GM12878 (cell line): ENCODE measurements at regions not wholly inside any gene's neighbourhood (a gene's known extent, or its start where the extent isn't known, plus 50 kb on each side); places are given as distances from the start of the nearest gene placed in this dataset.

Source experiments
- ATAC-seq: fragments of 200-7000 bp; cut with Tn5 transposase; 3 replicates; pipeline ENCODE4 v1.9.1; 2020; ENCODE audit warnings: mild to moderate bottlenecking, moderate library complexity
- BruUV-seq: library from RNA; stranded (reverse); fragments of 400-500 nt; replicated peaks from 2 replicates; lab custom pipeline; 2021; lab: Mats Ljungman, UMichigan
- CTCF ChIA-PET: fragments of 300-600 bp; sonication (Branson Sonifier 250); formaldehyde crosslinking; extraction: SDS; loops from one replicate; lab custom pipeline; 2021; ENCODE audit warnings: inconsistent platforms; lab: Yijun Ruan, JAX
- POLR2A ChIA-PET: fragments of 350-600 bp; formaldehyde crosslinking; extraction: SDS; loops from one replicate; lab custom pipeline; 2021; ENCODE audit warnings: inconsistent platforms; lab: Charles Lee
- RAD21 ChIA-PET: fragments of 300-600 bp; sonication (Branson Sonifier 250); formaldehyde crosslinking; loops from one replicate; lab custom pipeline; 2023; ENCODE audit warnings: antibody characterized with exemption; ENCODE audit not compliant: unreplicated experiment; lab: Charles Lee
- SMC1A ChIA-PET: fragments of 300-600 bp; sonication (Branson Sonifier 250); formaldehyde crosslinking; loops from one replicate; lab custom pipeline; 2023; ENCODE audit not compliant: unreplicated experiment, uncharacterized antibody; lab: Charles Lee
- DNase-seq: peaks from one replicate; pipeline ENCODE4 v3.0.0-alpha.2; 2011; ENCODE audit warnings: low read depth, low spot score
- FAIRE-seq: peaks from 3 replicates; lab custom pipeline; 2011; peaks lifted over from hg19 to GRCh38; lab: Jason Lieb, UNC
- H2AFZ ChIP-seq: 2 replicates; pipeline ENCODE4 v1.6.0; 2011; ENCODE audit warnings: low read depth, low read length, control low read depth; ENCODE audit not compliant: control insufficient read depth
- H3K27ac ChIP-seq: 2 replicates; pipeline ENCODE4 v1.5.1; 2011; ENCODE audit warnings: control low read depth; ENCODE audit not compliant: control insufficient read depth, insufficient read depth
- H3K27me3 ChIP-seq, 2 experiments: replicated peaks in 1 of 2; 2 replicates each; pipeline versions ENCODE4 v1.6.0 to v1.6.1; 2011; ENCODE audit warnings: low read length in 1 of 2; ENCODE audit not compliant: control insufficient read depth in 2 of 2, insufficient read depth in 2 of 2
- H3K36me3 ChIP-seq, 2 experiments: 2 replicates each; pipeline ENCODE4 v1.5.1; 2011; ENCODE audit warnings: low read length in 1 of 2; ENCODE audit not compliant: control insufficient read depth in 2 of 2, insufficient read depth in 2 of 2
- H3K4me1 ChIP-seq: 2 replicates; pipeline ENCODE4 v1.6.1; 2011; ENCODE audit warnings: mild to moderate bottlenecking, low read length, moderate library complexity, mixed read lengths; ENCODE audit not compliant: control insufficient read depth, insufficient read depth
- H3K4me2 ChIP-seq: 2 replicates; pipeline ENCODE4 v1.6.0; 2011; ENCODE audit warnings: control low read depth; ENCODE audit not compliant: control insufficient read depth, insufficient read depth
- H3K4me3 ChIP-seq: fragments of 200-600 bp; sonication (generic); 2 replicates; pipeline ENCODE4 v1.5.1; 2016
- H3K79me2 ChIP-seq: 2 replicates; pipeline ENCODE4 v1.6.0; 2011; ENCODE audit warnings: low read length; ENCODE audit not compliant: control insufficient read depth, insufficient read depth
- H3K9ac ChIP-seq: 2 replicates; pipeline ENCODE4 v1.8.0; 2011; ENCODE audit warnings: low read length, control low read depth, mixed read lengths; ENCODE audit not compliant: control insufficient read depth, insufficient read depth
- H3K9me3 ChIP-seq: replicated peaks from 3 replicates; pipeline ENCODE4 v1.5.1; 2011; ENCODE audit warnings: mild to moderate bottlenecking, low read length; ENCODE audit not compliant: control insufficient read depth, insufficient read depth
- H4K20me1 ChIP-seq: 2 replicates; pipeline ENCODE4 v1.6.0; 2011; ENCODE audit not compliant: control insufficient read depth, insufficient read depth
- BACH1 ChIP-seq: fragments of 450-650 bp; IDR thresholded peaks from 2 replicates; pipeline ENCODE4 v1.6.1; 2017; ENCODE audit warnings: mild to moderate bottlenecking, borderline replicate concordance
- MYB ChIP-seq: fragments of 150-350 bp; IDR thresholded peaks from 2 replicates; pipeline ENCODE4 v1.6.1; 2014; ENCODE audit warnings: mild to moderate bottlenecking, low read depth, low read length, borderline replicate concordance
- POLR2AphosphoS5 ChIP-seq: IDR thresholded peaks from 2 replicates; pipeline ENCODE4 v1.6.1; 2011; ENCODE audit warnings: mild to moderate bottlenecking, low read length, inconsistent platforms
- STAT3 ChIP-seq: IDR thresholded peaks from 2 replicates; pipeline ENCODE4 v1.6.1; 2011; ENCODE audit warnings: low read depth, low read length, improper control_type of control experiment
- SUZ12 ChIP-seq: fragments of 200-600 bp; sonication (generic); IDR thresholded peaks from one replicate; pipeline ENCODE4 v1.6.1; 2018; ENCODE audit warnings: antibody characterized with exemption, mild to moderate bottlenecking; ENCODE audit not compliant: unreplicated experiment
- WGBS: methylation state at CpG from one replicate; pipeline ENCODE4 v1.1.6; 2016; ENCODE audit warnings: low lambda C conversion rate; ENCODE audit not compliant: insufficient replicate concordance, insufficient coverage; ENCODE audit errors: missing lambda C conversion rate; 5-methylcytosine and 5-hydroxymethylcytosine counted together
- in situ Hi-C: fragments of 300-500 bp; cut with MboI; formaldehyde crosslinking; loops from 9 replicates; pipeline ENCODE4 v1.14.3; 2018; ENCODE audit warnings: mixed read lengths
- intact Hi-C: fragments of 100-400 bp; cut with micrococcal nuclease; formaldehyde crosslinking; loops from one replicate; pipeline ENCODE4 v1.14.2; 2022; ENCODE audit not compliant: unreplicated experiment
- TF ChIP-seq, protein P1 (sequence below): fragments of 450-650 bp; formaldehyde crosslinking; IDR thresholded peaks from 2 replicates; pipeline ENCODE4 v1.5.0; 2022; ENCODE audit warnings: mild to moderate bottlenecking, missing genetic modification characterization
- TF ChIP-seq, protein P2 (sequence below): fragments of 450-650 bp; IDR thresholded peaks from 2 replicates; pipeline ENCODE4 v1.6.1; 2014; ENCODE audit warnings: mild to moderate bottlenecking
- TF ChIP-seq, protein P3 (sequence below): fragments of 450-650 bp; formaldehyde crosslinking; IDR thresholded peaks from 2 replicates; pipeline ENCODE4 v1.4.0; 2020; ENCODE audit warnings: mild to moderate bottlenecking, moderate library complexity
- TF ChIP-seq, protein P4 (sequence below), 3 experiments: IDR thresholded peaks in 2 of 3; conservative IDR thresholded peaks in 1 of 3; 2 replicates each; pipeline ENCODE4 v1.5.1; 2011; ENCODE audit warnings: low read depth in 3 of 3, low read length in 3 of 3, mild to moderate bottlenecking in 3 of 3, control low read depth in 2 of 3, moderate library complexity in 2 of 3, inconsistent platforms in 1 of 3, mixed read lengths in 1 of 3; ENCODE audit not compliant: control insufficient read depth in 2 of 3, insufficient read depth in 1 of 3; ENCODE audit errors: extremely low read depth in 1 of 3
- TF ChIP-seq, protein P5 (sequence below): IDR thresholded peaks from 2 replicates; pipeline ENCODE4 v1.6.1; 2011; ENCODE audit warnings: mild to moderate bottlenecking, low read depth, low read length, moderate library complexity; ENCODE audit not compliant: insufficient replicate concordance

DNA sequence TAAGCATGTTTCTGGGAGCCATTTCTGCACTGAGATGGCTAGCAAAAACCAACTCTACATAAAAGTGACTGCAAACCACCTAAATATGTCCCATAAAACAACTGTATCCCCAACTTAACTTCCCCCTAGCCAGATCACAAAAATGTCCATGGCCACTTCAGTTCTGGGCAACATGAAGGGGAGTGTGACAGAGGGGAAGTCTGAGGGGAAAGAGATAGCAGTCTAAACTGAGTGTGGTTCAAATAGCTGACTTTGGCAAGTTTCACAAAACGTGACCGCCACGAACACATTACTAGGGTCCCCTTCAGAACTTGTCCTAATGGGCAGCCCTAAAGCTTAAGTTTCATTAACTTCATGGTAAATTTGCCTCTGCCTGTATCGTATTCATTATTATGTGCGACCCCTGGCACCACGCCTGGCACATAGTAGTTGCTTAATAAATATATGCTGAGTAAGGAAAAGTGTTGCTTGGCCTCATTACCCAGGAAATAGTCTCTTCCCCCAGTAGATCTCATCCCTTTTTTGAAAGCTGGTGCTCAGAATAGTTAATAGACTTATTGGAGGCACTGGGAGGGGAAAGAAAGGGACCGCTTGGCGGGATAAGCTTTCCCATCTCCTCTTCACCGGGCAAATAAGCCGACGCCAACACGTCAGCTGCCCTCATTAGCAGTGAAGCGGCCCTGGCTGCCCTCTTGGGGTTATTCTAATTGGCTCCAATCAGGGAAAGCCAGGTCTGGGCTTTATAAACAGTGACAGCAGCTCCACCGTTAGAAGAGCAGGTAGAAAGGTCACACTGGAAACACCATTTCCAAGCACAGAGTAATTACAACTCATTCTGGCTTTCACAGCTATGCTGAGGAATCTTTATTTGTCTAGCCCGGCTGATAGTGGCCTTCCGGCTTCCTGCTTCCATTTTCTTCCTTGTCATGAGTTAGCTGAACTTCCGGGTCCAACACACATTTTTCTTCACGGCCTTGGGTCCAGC is 122.1 kb downstream of the LRIG2 start:
- BruUV-seq = no TSS peak
- intact Hi-C loops = no loop called here
- in situ Hi-C loops = no loop called here
- ChIA-PET RAD21 (no interaction called here), SMC1A (no interaction called here), CTCF (no interaction called here), POLR2A (no interaction called here)
- DNase-seq = no peak
- FAIRE-seq = no peak
- Histone ChIP-seq H3K4me1 (peaks cover 12% of the 10 kb centered on the region), H3K9ac (no peak overlapping the region), H3K27me3 (no peaks in the 10 kb centered on the region; a peak in 2 of 4 replicates), H3K9me3 (peaks cover 3% of the 10 kb centered on the region), H3K79me2 (no peaks in the 10 kb centered on the region), H3K27ac (no peak overlapping the region), H3K4me2 (no peak overlapping the region), H4K20me1 (no peaks in the 10 kb centered on the region), H2AFZ (no peak overlapping the region), H3K4me3 (no peak overlapping the region), H3K36me3 (no peaks in the 10 kb centered on the region)
- no peak for ATAC-seq
- WGBS = 73% methylated on average over 18 of the region's 18 CpGs
- TF ChIP-seq, protein P1, sequence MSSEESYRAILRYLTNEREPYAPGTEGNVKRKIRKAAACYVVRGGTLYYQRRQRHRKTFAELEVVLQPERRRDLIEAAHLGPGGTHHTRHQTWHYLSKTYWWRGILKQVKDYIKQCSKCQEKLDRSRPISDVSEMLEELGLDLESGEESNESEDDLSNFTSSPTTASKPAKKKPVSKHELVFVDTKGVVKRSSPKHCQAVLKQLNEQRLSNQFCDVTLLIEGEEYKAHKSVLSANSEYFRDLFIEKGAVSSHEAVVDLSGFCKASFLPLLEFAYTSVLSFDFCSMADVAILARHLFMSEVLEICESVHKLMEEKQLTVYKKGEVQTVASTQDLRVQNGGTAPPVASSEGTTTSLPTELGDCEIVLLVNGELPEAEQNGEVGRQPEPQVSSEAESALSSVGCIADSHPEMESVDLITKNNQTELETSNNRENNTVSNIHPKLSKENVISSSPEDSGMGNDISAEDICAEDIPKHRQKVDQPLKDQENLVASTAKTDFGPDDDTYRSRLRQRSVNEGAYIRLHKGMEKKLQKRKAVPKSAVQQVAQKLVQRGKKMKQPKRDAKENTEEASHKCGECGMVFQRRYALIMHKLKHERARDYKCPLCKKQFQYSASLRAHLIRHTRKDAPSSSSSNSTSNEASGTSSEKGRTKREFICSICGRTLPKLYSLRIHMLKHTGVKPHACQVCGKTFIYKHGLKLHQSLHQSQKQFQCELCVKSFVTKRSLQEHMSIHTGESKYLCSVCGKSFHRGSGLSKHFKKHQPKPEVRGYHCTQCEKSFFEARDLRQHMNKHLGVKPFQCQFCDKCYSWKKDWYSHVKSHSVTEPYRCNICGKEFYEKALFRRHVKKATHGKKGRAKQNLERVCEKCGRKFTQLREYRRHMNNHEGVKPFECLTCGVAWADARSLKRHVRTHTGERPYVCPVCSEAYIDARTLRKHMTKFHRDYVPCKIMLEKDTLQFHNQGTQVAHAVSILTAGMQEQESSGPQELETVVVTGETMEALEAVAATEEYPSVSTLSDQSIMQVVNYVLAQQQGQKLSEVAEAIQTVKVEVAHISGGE (CRISPR knock-in tag) = no peak
- no peak for TF ChIP-seq POLR2AphosphoS5
- TF ChIP-seq, protein P2, sequence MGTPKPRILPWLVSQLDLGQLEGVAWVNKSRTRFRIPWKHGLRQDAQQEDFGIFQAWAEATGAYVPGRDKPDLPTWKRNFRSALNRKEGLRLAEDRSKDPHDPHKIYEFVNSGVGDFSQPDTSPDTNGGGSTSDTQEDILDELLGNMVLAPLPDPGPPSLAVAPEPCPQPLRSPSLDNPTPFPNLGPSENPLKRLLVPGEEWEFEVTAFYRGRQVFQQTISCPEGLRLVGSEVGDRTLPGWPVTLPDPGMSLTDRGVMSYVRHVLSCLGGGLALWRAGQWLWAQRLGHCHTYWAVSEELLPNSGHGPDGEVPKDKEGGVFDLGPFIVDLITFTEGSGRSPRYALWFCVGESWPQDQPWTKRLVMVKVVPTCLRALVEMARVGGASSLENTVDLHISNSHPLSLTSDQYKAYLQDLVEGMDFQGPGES = no peak
- TF ChIP-seq, protein P3, sequence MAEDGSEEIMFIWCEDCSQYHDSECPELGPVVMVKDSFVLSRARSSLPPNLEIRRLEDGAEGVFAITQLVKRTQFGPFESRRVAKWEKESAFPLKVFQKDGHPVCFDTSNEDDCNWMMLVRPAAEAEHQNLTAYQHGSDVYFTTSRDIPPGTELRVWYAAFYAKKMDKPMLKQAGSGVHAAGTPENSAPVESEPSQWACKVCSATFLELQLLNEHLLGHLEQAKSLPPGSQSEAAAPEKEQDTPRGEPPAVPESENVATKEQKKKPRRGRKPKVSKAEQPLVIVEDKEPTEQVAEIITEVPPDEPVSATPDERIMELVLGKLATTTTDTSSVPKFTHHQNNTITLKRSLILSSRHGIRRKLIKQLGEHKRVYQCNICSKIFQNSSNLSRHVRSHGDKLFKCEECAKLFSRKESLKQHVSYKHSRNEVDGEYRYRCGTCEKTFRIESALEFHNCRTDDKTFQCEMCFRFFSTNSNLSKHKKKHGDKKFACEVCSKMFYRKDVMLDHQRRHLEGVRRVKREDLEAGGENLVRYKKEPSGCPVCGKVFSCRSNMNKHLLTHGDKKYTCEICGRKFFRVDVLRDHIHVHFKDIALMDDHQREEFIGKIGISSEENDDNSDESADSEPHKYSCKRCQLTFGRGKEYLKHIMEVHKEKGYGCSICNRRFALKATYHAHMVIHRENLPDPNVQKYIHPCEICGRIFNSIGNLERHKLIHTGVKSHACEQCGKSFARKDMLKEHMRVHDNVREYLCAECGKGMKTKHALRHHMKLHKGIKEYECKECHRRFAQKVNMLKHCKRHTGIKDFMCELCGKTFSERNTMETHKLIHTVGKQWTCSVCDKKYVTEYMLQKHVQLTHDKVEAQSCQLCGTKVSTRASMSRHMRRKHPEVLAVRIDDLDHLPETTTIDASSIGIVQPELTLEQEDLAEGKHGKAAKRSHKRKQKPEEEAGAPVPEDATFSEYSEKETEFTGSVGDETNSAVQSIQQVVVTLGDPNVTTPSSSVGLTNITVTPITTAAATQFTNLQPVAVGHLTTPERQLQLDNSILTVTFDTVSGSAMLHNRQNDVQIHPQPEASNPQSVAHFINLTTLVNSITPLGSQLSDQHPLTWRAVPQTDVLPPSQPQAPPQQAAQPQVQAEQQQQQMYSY (CRISPR knock-in tag) = no peak
- no peak for TF ChIP-seq BACH1
- TF ChIP-seq STAT3 = no peak
- no peak for TF ChIP-seq SUZ12
- TF ChIP-seq, protein P4, sequence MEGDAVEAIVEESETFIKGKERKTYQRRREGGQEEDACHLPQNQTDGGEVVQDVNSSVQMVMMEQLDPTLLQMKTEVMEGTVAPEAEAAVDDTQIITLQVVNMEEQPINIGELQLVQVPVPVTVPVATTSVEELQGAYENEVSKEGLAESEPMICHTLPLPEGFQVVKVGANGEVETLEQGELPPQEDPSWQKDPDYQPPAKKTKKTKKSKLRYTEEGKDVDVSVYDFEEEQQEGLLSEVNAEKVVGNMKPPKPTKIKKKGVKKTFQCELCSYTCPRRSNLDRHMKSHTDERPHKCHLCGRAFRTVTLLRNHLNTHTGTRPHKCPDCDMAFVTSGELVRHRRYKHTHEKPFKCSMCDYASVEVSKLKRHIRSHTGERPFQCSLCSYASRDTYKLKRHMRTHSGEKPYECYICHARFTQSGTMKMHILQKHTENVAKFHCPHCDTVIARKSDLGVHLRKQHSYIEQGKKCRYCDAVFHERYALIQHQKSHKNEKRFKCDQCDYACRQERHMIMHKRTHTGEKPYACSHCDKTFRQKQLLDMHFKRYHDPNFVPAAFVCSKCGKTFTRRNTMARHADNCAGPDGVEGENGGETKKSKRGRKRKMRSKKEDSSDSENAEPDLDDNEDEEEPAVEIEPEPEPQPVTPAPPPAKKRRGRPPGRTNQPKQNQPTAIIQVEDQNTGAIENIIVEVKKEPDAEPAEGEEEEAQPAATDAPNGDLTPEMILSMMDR (IDR thresholded peaks at IDR 0.05 in 2 of 3, conservative IDR thresholded peaks at IDR 0.05 in 1 of 3; ENCODE audit: control insufficient read depth in 2 of 3, extremely low read depth in 1 of 3, insufficient read depth in 1 of 3, low read depth in 3 of 3, low read length in 3 of 3) = no peak
- no peak for TF ChIP-seq MYB
- TF ChIP-seq, protein P5, sequence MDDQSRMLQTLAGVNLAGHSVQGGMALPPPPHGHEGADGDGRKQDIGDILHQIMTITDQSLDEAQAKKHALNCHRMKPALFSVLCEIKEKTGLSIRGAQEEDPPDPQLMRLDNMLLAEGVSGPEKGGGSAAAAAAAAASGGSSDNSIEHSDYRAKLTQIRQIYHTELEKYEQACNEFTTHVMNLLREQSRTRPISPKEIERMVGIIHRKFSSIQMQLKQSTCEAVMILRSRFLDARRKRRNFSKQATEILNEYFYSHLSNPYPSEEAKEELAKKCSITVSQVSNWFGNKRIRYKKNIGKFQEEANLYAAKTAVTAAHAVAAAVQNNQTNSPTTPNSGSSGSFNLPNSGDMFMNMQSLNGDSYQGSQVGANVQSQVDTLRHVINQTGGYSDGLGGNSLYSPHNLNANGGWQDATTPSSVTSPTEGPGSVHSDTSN = no peak
